ENCODE measurements at regions not wholly inside any gene's neighbourhood (a gene's known extent, or its start where the extent isn't known, plus 50 kb on each side); places are given as distances from the start of the nearest gene placed in this dataset.
A peak's percentile ranks its signal among the peaks of the same experiment; 100 is the strongest.

GRCh38 chr11:119839476-119840133 lies 110.6 kb upstream of the NECTIN1 start:
- DNase-seq (ENCODE audit: low read depth), result no peak
- H3K4me3 ChIP-seq (ENCODE audit: low read depth, low read length), result no peak overlapping the region
- TF ChIP-seq CTCF (IDR thresholded peaks at IDR 0.05; ENCODE audit: insufficient read depth, low read depth, low read length), result no peak

GRCh38 chr11:119835753-119836152 lies 106.8 kb upstream of the NECTIN1 start:
- no peak for TF ChIP-seq CTCF (IDR thresholded peaks at IDR 0.05; ENCODE audit: insufficient read depth, low read depth, low read length)
- H3K4me3 ChIP-seq (ENCODE audit: low read depth, low read length), result no peak overlapping the region
- DNase-seq (ENCODE audit: low read depth), result no peak

- no peak for TF ChIP-seq CTCF (IDR thresholded peaks at IDR 0.05; ENCODE audit: insufficient read depth, low read depth, low read length)
- peak; percentile 4 for DNase-seq (ENCODE audit: low read depth)
- no peak overlapping the region for H3K4me3 ChIP-seq (ENCODE audit: low read depth, low read length)
These were observed 103.4 kb upstream of the NECTIN1 start for GRCh38 chr11:119832202-119832935.

GRCh38 chr11:119831011-119831410 lies 102.0 kb upstream of the NECTIN1 start:
- no peak for DNase-seq (ENCODE audit: low read depth)
- TF ChIP-seq CTCF (IDR thresholded peaks at IDR 0.05; ENCODE audit: insufficient read depth, low read depth, low read length), result no peak
- no peak overlapping the region for H3K4me3 ChIP-seq (ENCODE audit: low read depth, low read length)

GRCh38 chr11:119830400-119830799 lies 101.4 kb upstream of the NECTIN1 start:
- TF ChIP-seq CTCF (IDR thresholded peaks at IDR 0.05; ENCODE audit: insufficient read depth, low read depth, low read length), result no peak
- DNase-seq (ENCODE audit: low read depth), result no peak
- no peak overlapping the region for H3K4me3 ChIP-seq (ENCODE audit: low read depth, low read length)

GRCh38 chr11:119829402-119829801 lies 100.4 kb upstream of the NECTIN1 start:
- TF ChIP-seq CTCF (IDR thresholded peaks at IDR 0.05; ENCODE audit: insufficient read depth, low read depth, low read length), result no peak
- no peak overlapping the region for H3K4me3 ChIP-seq (ENCODE audit: low read depth, low read length)
- DNase-seq (ENCODE audit: low read depth), result no peak
